ENCODE measurements at regions not wholly inside any gene's neighbourhood (a gene's known extent, or its start where the extent isn't known, plus 50 kb on each side); places are given as distances from the start of the nearest gene placed in this dataset.

- Mint-ChIP-seq H3K4me3 (no peak overlapping the region), H3K27ac (peak overlapping the region; percentile 47), H3K27me3 (no peaks in the 10 kb centered on the region), H3K4me1 (ENCODE audit: low read depth) (peaks cover 24% of the 10 kb centered on the region), H3K36me3 (no peaks in the 10 kb centered on the region), H3K9me3 (ENCODE audit: low read depth) (no peaks in the 10 kb centered on the region)
These were observed 169.9 kb upstream of the ADO start for GRCh38 chr10:62634576-62634975.

GRCh38 chr10:62635127-62635526 is 169.4 kb upstream of the ADO start:
- peaks cover 24% of the 10 kb centered on the region for H3K4me1 Mint-ChIP-seq (ENCODE audit: low read depth)
- H3K27me3 Mint-ChIP-seq: no peaks in the 10 kb centered on the region
- H3K4me3 Mint-ChIP-seq: peak overlapping the region; percentile 18
- H3K9me3 Mint-ChIP-seq (ENCODE audit: low read depth): no peaks in the 10 kb centered on the region
- H3K27ac Mint-ChIP-seq: peak overlapping the region; percentile 47
- no peaks in the 10 kb centered on the region for H3K36me3 Mint-ChIP-seq

- no peak overlapping the region for H3K4me3 Mint-ChIP-seq
- H3K27me3 Mint-ChIP-seq: no peaks in the 10 kb centered on the region
- H3K9me3 Mint-ChIP-seq (ENCODE audit: low read depth): no peaks in the 10 kb centered on the region
- H3K4me1 Mint-ChIP-seq (ENCODE audit: low read depth): peaks cover 16% of the 10 kb centered on the region
- H3K36me3 Mint-ChIP-seq: no peaks in the 10 kb centered on the region
- H3K27ac Mint-ChIP-seq: no peak overlapping the region
These were observed 167.7 kb upstream of the ADO start for GRCh38 chr10:62636825-62637248.

GRCh38 chr10:62637249-62638061 is 167.1 kb upstream of the ADO start:
- H3K9me3 Mint-ChIP-seq (ENCODE audit: low read depth): no peaks in the 10 kb centered on the region
- H3K4me1 Mint-ChIP-seq (ENCODE audit: low read depth): peaks cover 10% of the 10 kb centered on the region
- H3K27ac Mint-ChIP-seq: no peak overlapping the region
- H3K4me3 Mint-ChIP-seq: no peak overlapping the region
- no peaks in the 10 kb centered on the region for H3K36me3 Mint-ChIP-seq
- no peaks in the 10 kb centered on the region for H3K27me3 Mint-ChIP-seq

GRCh38 chr10:62638062-62638477 is 166.4 kb upstream of the ADO start:
- H3K27ac Mint-ChIP-seq: no peak overlapping the region
- H3K4me3 Mint-ChIP-seq: no peak overlapping the region
- peaks cover 5% of the 10 kb centered on the region for H3K4me1 Mint-ChIP-seq (ENCODE audit: low read depth)
- no peaks in the 10 kb centered on the region for H3K27me3 Mint-ChIP-seq
- peaks cover 3% of the 10 kb centered on the region for H3K36me3 Mint-ChIP-seq
- no peaks in the 10 kb centered on the region for H3K9me3 Mint-ChIP-seq (ENCODE audit: low read depth)

GRCh38 chr10:62639144-62639543 is 165.4 kb upstream of the ADO start:
- Mint-ChIP-seq H3K4me3 (no peak overlapping the region), H3K4me1 (ENCODE audit: low read depth) (peaks cover 11% of the 10 kb centered on the region), H3K36me3 (peaks cover 3% of the 10 kb centered on the region), H3K9me3 (ENCODE audit: low read depth) (no peaks in the 10 kb centered on the region), H3K27ac (peak overlapping the region; percentile 46), H3K27me3 (no peaks in the 10 kb centered on the region)

- Mint-ChIP-seq H3K4me1 (ENCODE audit: low read depth) (peaks cover 14% of the 10 kb centered on the region), H3K27me3 (no peaks in the 10 kb centered on the region), H3K27ac (peak overlapping the region; percentile 11)
These were observed 164.1 kb upstream of the ADO start for GRCh38 chr10:62640411-62640810.

GRCh38 chr10:62643606-62644587 is 160.6 kb upstream of the ADO start:
- peak overlapping the region; percentile 2 for H3K4me3 Mint-ChIP-seq
- peaks cover 26% of the 10 kb centered on the region for H3K4me1 Mint-ChIP-seq (ENCODE audit: low read depth)
- H3K36me3 Mint-ChIP-seq: peaks cover 3% of the 10 kb centered on the region
- no peaks in the 10 kb centered on the region for H3K9me3 Mint-ChIP-seq (ENCODE audit: low read depth)
- H3K27me3 Mint-ChIP-seq: no peaks in the 10 kb centered on the region
- peak overlapping the region; percentile 75 for H3K27ac Mint-ChIP-seq

More at GRCh38 chr10:62640411-62640810, 164.1 kb upstream of the ADO start:
- Mint-ChIP-seq H3K4me3 (no peak overlapping the region), H3K9me3 (ENCODE audit: low read depth) (no peaks in the 10 kb centered on the region), H3K36me3 (peaks cover 3% of the 10 kb centered on the region)

- Mint-ChIP-seq H3K27me3 (no peaks in the 10 kb centered on the region), H3K9me3 (ENCODE audit: low read depth) (no peaks in the 10 kb centered on the region), H3K4me3 (no peak overlapping the region), H3K27ac (peak overlapping the region; percentile 58), H3K4me1 (ENCODE audit: low read depth) (peaks cover 32% of the 10 kb centered on the region), H3K36me3 (peaks cover 3% of the 10 kb centered on the region)
These were observed 157.0 kb upstream of the ADO start for GRCh38 chr10:62647375-62648092.

- Mint-ChIP-seq H3K36me3 (no peaks in the 10 kb centered on the region), H3K27me3 (no peaks in the 10 kb centered on the region), H3K4me3 (no peak overlapping the region), H3K9me3 (ENCODE audit: low read depth) (no peaks in the 10 kb centered on the region), H3K4me1 (ENCODE audit: low read depth) (peaks cover 30% of the 10 kb centered on the region), H3K27ac (peak overlapping the region; percentile 41)
These were observed 155.6 kb upstream of the ADO start for GRCh38 chr10:62648921-62649320.

GRCh38 chr10:62650411-62650810 is 154.1 kb upstream of the ADO start:
- Mint-ChIP-seq H3K27ac (no peak overlapping the region), H3K36me3 (peaks cover 4% of the 10 kb centered on the region), H3K9me3 (ENCODE audit: low read depth) (peaks cover 4% of the 10 kb centered on the region), H3K27me3 (no peaks in the 10 kb centered on the region), H3K4me3 (no peak overlapping the region), H3K4me1 (ENCODE audit: low read depth) (peaks cover 25% of the 10 kb centered on the region)

GRCh38 chr10:62651341-62651740 is 153.2 kb upstream of the ADO start:
- no peak overlapping the region for H3K27ac Mint-ChIP-seq
- H3K27me3 Mint-ChIP-seq: no peaks in the 10 kb centered on the region
- H3K4me3 Mint-ChIP-seq: no peak overlapping the region
- H3K9me3 Mint-ChIP-seq (ENCODE audit: low read depth): peaks cover 4% of the 10 kb centered on the region
- H3K36me3 Mint-ChIP-seq: peaks cover 4% of the 10 kb centered on the region
- peaks cover 23% of the 10 kb centered on the region for H3K4me1 Mint-ChIP-seq (ENCODE audit: low read depth)

GRCh38 chr10:62652114-62652513 is 152.4 kb upstream of the ADO start:
- H3K9me3 Mint-ChIP-seq (ENCODE audit: low read depth): peaks cover 4% of the 10 kb centered on the region
- H3K36me3 Mint-ChIP-seq: peaks cover 4% of the 10 kb centered on the region
- H3K27ac Mint-ChIP-seq: no peak overlapping the region
- H3K27me3 Mint-ChIP-seq: no peaks in the 10 kb centered on the region
- no peak overlapping the region for H3K4me3 Mint-ChIP-seq
- peaks cover 22% of the 10 kb centered on the region for H3K4me1 Mint-ChIP-seq (ENCODE audit: low read depth)

- no peak overlapping the region for H3K27ac Mint-ChIP-seq
- peaks cover 4% of the 10 kb centered on the region for H3K9me3 Mint-ChIP-seq (ENCODE audit: low read depth)
- H3K27me3 Mint-ChIP-seq: no peaks in the 10 kb centered on the region
- H3K4me3 Mint-ChIP-seq: no peak overlapping the region
- peaks cover 17% of the 10 kb centered on the region for H3K4me1 Mint-ChIP-seq (ENCODE audit: low read depth)
- H3K36me3 Mint-ChIP-seq: peaks cover 4% of the 10 kb centered on the region
These were observed 152.0 kb upstream of the ADO start for GRCh38 chr10:62652564-62652963.

All from activated naive CD8-positive, alpha-beta T cell (primary cell).